H9 (cell line): ENCODE measurements at regions not wholly inside any gene's neighbourhood (a gene's known extent, or its start where the extent isn't known, plus 50 kb on each side); places are given as distances from the start of the nearest gene placed in this dataset.

Experiments used
- DNase-seq: peaks from one replicate; pipeline ENCODE4 v3.0.0-alpha.2; 2017
- H2AFZ ChIP-seq: one replicate; pipeline ENCODE4 v1.6.1; 2013; ENCODE audit warnings: mild to moderate bottlenecking, low read length, control low read depth, moderate library complexity
- H2AK5ac ChIP-seq: 2 replicates; pipeline ENCODE4 v1.6.1; 2013; ENCODE audit warnings: low read length, control low read depth, mixed read lengths; ENCODE audit not compliant: insufficient read length
- H2BK120ac ChIP-seq: one replicate; pipeline ENCODE4 v1.6.1; 2013; ENCODE audit warnings: low read depth, mild to moderate bottlenecking, low read length, control low read depth, inconsistent platforms; ENCODE audit not compliant: poor library complexity, severe bottlenecking
- H2BK12ac ChIP-seq: 2 replicates; pipeline ENCODE4 v1.6.1; 2013; ENCODE audit warnings: low read length, control low read depth, mixed read lengths, low read depth; ENCODE audit not compliant: insufficient read length
- H2BK15ac ChIP-seq: 2 replicates; pipeline ENCODE4 v1.6.1; 2013; ENCODE audit warnings: low read depth, low read length, control low read depth
- H2BK20ac ChIP-seq: one replicate; pipeline ENCODE4 v1.6.1; 2013; ENCODE audit warnings: low read depth, mild to moderate bottlenecking, low read length, control low read depth, inconsistent platforms; ENCODE audit not compliant: poor library complexity, severe bottlenecking
- H2BK5ac ChIP-seq: 2 replicates; pipeline ENCODE4 v1.6.1; 2013; ENCODE audit warnings: low read length, control low read depth, mixed read lengths; ENCODE audit not compliant: insufficient read length
- H3K14ac ChIP-seq: 2 replicates; pipeline ENCODE4 v1.6.1; 2013; ENCODE audit warnings: low read length, control low read depth; ENCODE audit not compliant: insufficient read depth
- H3K18ac ChIP-seq: 2 replicates; pipeline ENCODE4 v1.6.1; 2013; ENCODE audit warnings: low read depth, mild to moderate bottlenecking, mixed read lengths, low read length, control low read depth; ENCODE audit not compliant: insufficient read length
- H3K23ac ChIP-seq: 2 replicates; pipeline ENCODE4 v1.6.1; 2013; ENCODE audit warnings: low read length, control low read depth, mixed read lengths, low read depth; ENCODE audit not compliant: insufficient read length
- H3K23me2 ChIP-seq: 2 replicates; pipeline ENCODE4 v1.6.1; 2013; ENCODE audit warnings: low read depth, mild to moderate bottlenecking, mixed read lengths, low read length, control low read depth; ENCODE audit not compliant: insufficient read length, poor library complexity, severe bottlenecking
- H3K27ac ChIP-seq: 2 replicates; pipeline ENCODE4 v1.5.1; 2013; ENCODE audit warnings: low read length, control low read depth, mixed read lengths, low read depth; ENCODE audit not compliant: insufficient read length
- H3K27me3 ChIP-seq: 2 replicates; pipeline ENCODE4 v1.6.1; 2013; ENCODE audit warnings: low read length, control low read depth, inconsistent platforms; ENCODE audit not compliant: insufficient read depth
- H3K4ac ChIP-seq: 2 replicates; pipeline ENCODE4 v1.6.1; 2013; ENCODE audit warnings: low read depth, mild to moderate bottlenecking, control low read depth, inconsistent platforms, low read length, moderate library complexity
- H3K4me1 ChIP-seq: 2 replicates; pipeline ENCODE4 v1.6.1; 2013; ENCODE audit warnings: low read length, control low read depth, inconsistent platforms; ENCODE audit not compliant: insufficient read depth
- H3K4me2 ChIP-seq: 2 replicates; pipeline ENCODE4 v1.6.1; 2013; ENCODE audit warnings: low read length, control low read depth, mixed read lengths; ENCODE audit not compliant: insufficient read length, insufficient read depth
- H3K56ac ChIP-seq: 2 replicates; pipeline ENCODE4 v1.6.1; 2013; ENCODE audit warnings: low read depth, mild to moderate bottlenecking, mixed read lengths, low read length, control low read depth; ENCODE audit not compliant: insufficient read length
- H3K79me1 ChIP-seq: 2 replicates; pipeline ENCODE4 v1.6.1; 2013; ENCODE audit warnings: low read depth, mild to moderate bottlenecking, moderate library complexity, low read length, control low read depth, inconsistent platforms; ENCODE audit not compliant: insufficient read depth, poor library complexity, severe bottlenecking
- H3K79me2 ChIP-seq: 2 replicates; pipeline ENCODE4 v1.6.1; 2013; ENCODE audit warnings: low read length, control low read depth, inconsistent platforms; ENCODE audit not compliant: insufficient read depth
- H3K9ac ChIP-seq: 2 replicates; pipeline ENCODE4 v1.6.1; 2013; ENCODE audit warnings: low read length, control low read depth, mixed read lengths; ENCODE audit not compliant: insufficient read length; ENCODE audit errors: extremely low read depth
- H3K9me3 ChIP-seq: one replicate; pipeline ENCODE4 v1.6.1; 2013; ENCODE audit warnings: low read depth, low read length, inconsistent platforms; ENCODE audit not compliant: control insufficient read depth
- H3T11ph ChIP-seq: one replicate; pipeline ENCODE4 v1.6.1; 2013; ENCODE audit warnings: mild to moderate bottlenecking, low read length, control low read depth, inconsistent platforms
- H4K20me1 ChIP-seq: one replicate; pipeline ENCODE4 v1.6.1; 2013; ENCODE audit not compliant: control insufficient read depth, insufficient read length, insufficient read depth
- H4K5ac ChIP-seq: 2 replicates; pipeline ENCODE4 v1.6.1; 2013; ENCODE audit warnings: low read depth, mild to moderate bottlenecking, mixed read lengths, low read length, control low read depth; ENCODE audit not compliant: insufficient read length
- H4K8ac ChIP-seq: replicated peaks from 2 replicates; pipeline ENCODE4 v1.6.1; 2013; ENCODE audit warnings: low read length, control low read depth, mixed read lengths, low read depth; ENCODE audit not compliant: insufficient read length
- H4K91ac ChIP-seq: 2 replicates; pipeline ENCODE4 v1.6.1; 2013; ENCODE audit warnings: low read depth, mild to moderate bottlenecking, moderate library complexity, mixed read lengths, low read length, control low read depth; ENCODE audit not compliant: insufficient read length
- H3K27ac Mint-ChIP-seq, 3 experiments: 2 replicates in 2 of 3; 3 replicates in 1 of 3; pipeline ENCODE4 v1.8.0; 2020 to 2021; ENCODE audit warnings: mixed read lengths in 3 of 3, mild to moderate bottlenecking in 1 of 3, moderate library complexity in 1 of 3
- H3K27me3 Mint-ChIP-seq: 2 replicates; pipeline ENCODE4 v1.8.0; 2021; ENCODE audit warnings: low read depth, mild to moderate bottlenecking, moderate library complexity, mixed read lengths
- H3K36me3 Mint-ChIP-seq, 3 experiments: 2 replicates in 2 of 3; 3 replicates in 1 of 3; pipeline ENCODE4 v1.8.0; 2020 to 2021; ENCODE audit warnings: low read depth in 3 of 3, mixed read lengths in 3 of 3; ENCODE audit not compliant: insufficient read depth in 1 of 3
- H3K4me1 Mint-ChIP-seq, 2 experiments: 2 replicates each; pipeline ENCODE4 v1.8.0; 2020; ENCODE audit warnings: mixed read lengths in 2 of 2
- H3K4me3 Mint-ChIP-seq, 2 experiments: 2 replicates in 1 of 2; 3 replicates in 1 of 2; pipeline ENCODE4 v1.8.0; 2020 to 2021; ENCODE audit warnings: mild to moderate bottlenecking in 2 of 2, mixed read lengths in 2 of 2, moderate library complexity in 1 of 2
- H3K9me3 Mint-ChIP-seq, 2 experiments: 2 replicates in 1 of 2; 3 replicates in 1 of 2; pipeline ENCODE4 v1.8.0; 2020; ENCODE audit warnings: mild to moderate bottlenecking in 2 of 2, mixed read lengths in 2 of 2, moderate library complexity in 1 of 2
- WGBS: extraction: QIAGEN DNeasy Blood & Tissue Kit; methylation state at CpG from one replicate; pipeline ENCODE4 v1.1.7; 2013; ENCODE audit warnings: missing lambda C conversion rate, low lambda C conversion rate, mixed read lengths; ENCODE audit not compliant: insufficient read length; ENCODE audit errors: extremely low coverage; 5-methylcytosine and 5-hydroxymethylcytosine counted together
- TF ChIP-seq, protein P1 (sequence below): fragments of 200-600 bp; sonication (generic); conservative IDR thresholded peaks from 3 replicates; pipeline ENCODE4 v1.8.0; 2021; ENCODE audit warnings: antibody characterized with exemption, mild to moderate bottlenecking

DNA sequence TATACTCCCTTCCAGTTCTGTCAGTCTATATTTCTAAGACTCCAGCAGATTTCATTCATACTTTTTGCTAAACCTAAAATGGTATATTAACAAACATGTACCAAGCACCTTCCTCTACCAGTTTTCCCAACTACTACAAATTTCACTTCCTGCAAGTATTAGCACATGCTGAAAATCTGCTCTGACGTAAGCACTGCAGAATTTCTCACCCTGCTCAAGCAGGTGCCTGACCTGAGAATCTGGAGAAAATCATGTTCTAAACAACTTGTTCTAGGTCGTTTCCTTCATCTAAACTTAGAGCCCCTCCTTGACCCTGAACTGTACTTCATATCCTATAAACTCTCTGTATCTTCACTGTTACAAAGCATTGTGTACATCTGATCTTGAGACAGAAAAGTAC lies 380.7 kb upstream of the NOCT start:
- peaks cover 4% of the 10 kb centered on the region; the same call in 1 of the 2 replicates for H3K4me1 ChIP-seq
- no peak overlapping the region for H3K23ac ChIP-seq
- H2AFZ ChIP-seq = no peak overlapping the region
- H2BK5ac ChIP-seq = no peak overlapping the region
- no peak overlapping the region for H2BK12ac ChIP-seq
- no peak overlapping the region for H2BK15ac ChIP-seq
- H3K9me3 ChIP-seq = no peaks in the 10 kb centered on the region
- no CpG with 5 or more reads among the region's 2 CpGs for WGBS
- H3K23me2 ChIP-seq = no peaks in the 10 kb centered on the region
- H3T11ph ChIP-seq = no peak overlapping the region
- H3K9me3 Mint-ChIP-seq = no peaks in the 10 kb centered on the region; a peak in 1 of 5 replicates
- H3K4ac ChIP-seq = no peak overlapping the region
- H3K27ac ChIP-seq = no peak overlapping the region
- H3K18ac ChIP-seq = no peak overlapping the region
- H4K91ac ChIP-seq = no peak overlapping the region
- no peaks in the 10 kb centered on the region for H3K27me3 ChIP-seq
- no peak overlapping the region for H3K4me3 Mint-ChIP-seq
- no peak overlapping the region for H2BK120ac ChIP-seq
- no peak overlapping the region for H3K4me2 ChIP-seq
- H3K27me3 Mint-ChIP-seq = no peaks in the 10 kb centered on the region
- no peaks in the 10 kb centered on the region for H3K79me1 ChIP-seq
- H2AK5ac ChIP-seq = no peak overlapping the region
- H3K56ac ChIP-seq = no peak overlapping the region
- H3K79me2 ChIP-seq = no peaks in the 10 kb centered on the region
- no peak overlapping the region for H3K27ac Mint-ChIP-seq
- H3K14ac ChIP-seq = no peak overlapping the region
- H3K9ac ChIP-seq = no peak overlapping the region
- H3K4me1 Mint-ChIP-seq = peaks cover 4 to 14% of the 10 kb centered on the region in 2 experiments
- H4K8ac ChIP-seq = no peak overlapping the region
- H3K36me3 Mint-ChIP-seq = no peaks in the 10 kb centered on the region
- no peaks in the 10 kb centered on the region for H4K20me1 ChIP-seq
- H2BK20ac ChIP-seq = no peak overlapping the region
- TF ChIP-seq, protein P1, sequence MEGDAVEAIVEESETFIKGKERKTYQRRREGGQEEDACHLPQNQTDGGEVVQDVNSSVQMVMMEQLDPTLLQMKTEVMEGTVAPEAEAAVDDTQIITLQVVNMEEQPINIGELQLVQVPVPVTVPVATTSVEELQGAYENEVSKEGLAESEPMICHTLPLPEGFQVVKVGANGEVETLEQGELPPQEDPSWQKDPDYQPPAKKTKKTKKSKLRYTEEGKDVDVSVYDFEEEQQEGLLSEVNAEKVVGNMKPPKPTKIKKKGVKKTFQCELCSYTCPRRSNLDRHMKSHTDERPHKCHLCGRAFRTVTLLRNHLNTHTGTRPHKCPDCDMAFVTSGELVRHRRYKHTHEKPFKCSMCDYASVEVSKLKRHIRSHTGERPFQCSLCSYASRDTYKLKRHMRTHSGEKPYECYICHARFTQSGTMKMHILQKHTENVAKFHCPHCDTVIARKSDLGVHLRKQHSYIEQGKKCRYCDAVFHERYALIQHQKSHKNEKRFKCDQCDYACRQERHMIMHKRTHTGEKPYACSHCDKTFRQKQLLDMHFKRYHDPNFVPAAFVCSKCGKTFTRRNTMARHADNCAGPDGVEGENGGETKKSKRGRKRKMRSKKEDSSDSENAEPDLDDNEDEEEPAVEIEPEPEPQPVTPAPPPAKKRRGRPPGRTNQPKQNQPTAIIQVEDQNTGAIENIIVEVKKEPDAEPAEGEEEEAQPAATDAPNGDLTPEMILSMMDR = no peak
- H4K5ac ChIP-seq = no peak overlapping the region
- DNase-seq = no peak
